HUDEP-2 (cell line): ENCODE measurements at regions not wholly inside any gene's neighbourhood (a gene's known extent, or its start where the extent isn't known, plus 50 kb on each side); places are given as distances from the start of the nearest gene placed in this dataset.
"Not testable (repeated sequence)": the region's sequence is repeated elsewhere in the genome, so short reads cannot be mapped to it uniquely, and the experiment has no call there.

ENCODE experiments used
- DNase-seq, 76 experiments: peaks; one replicate each; lab custom pipeline; 2025; ENCODE audit not compliant: unreplicated experiment in 76 of 76; lab: John Stamatoyannopoulos, UW

DNA sequence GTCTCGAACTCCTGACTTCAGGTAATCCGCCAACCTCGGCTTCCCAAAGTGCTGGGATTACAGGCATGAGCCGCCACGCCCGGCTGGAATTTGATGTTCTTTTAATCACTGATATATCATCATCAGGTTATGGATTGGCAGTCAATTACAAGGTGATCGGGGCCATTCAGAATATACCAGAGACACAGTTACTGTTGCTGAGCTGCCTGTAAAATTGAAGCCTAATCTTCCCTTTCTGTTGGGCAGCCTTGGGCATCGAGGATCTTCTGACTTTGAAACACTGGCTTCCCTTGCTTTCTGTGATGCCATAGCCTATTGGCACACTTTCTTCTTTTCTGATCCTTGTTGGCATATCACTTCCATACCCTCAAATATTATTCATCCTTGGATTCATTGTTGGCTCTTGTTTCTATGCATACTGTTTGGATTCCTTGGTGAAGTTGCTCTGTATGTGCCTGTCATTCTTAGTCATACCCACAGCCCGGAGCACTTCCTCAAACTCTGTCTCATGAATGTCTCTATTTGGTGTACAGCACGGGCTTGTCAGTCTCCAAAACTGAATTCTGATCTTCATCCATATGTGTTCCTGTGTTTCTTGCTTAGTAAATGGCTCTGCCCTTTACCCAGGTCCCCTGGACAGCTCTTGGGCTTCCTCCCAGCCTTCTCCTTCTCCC lies 85.6 kb upstream of the CRYM start:
- not testable (repeated sequence) for DNase-seq

GRCh38 chr16:21361612-21362227 lies 83.6 kb upstream of the CRYM start:
- not testable (repeated sequence) for DNase-seq

DNA sequence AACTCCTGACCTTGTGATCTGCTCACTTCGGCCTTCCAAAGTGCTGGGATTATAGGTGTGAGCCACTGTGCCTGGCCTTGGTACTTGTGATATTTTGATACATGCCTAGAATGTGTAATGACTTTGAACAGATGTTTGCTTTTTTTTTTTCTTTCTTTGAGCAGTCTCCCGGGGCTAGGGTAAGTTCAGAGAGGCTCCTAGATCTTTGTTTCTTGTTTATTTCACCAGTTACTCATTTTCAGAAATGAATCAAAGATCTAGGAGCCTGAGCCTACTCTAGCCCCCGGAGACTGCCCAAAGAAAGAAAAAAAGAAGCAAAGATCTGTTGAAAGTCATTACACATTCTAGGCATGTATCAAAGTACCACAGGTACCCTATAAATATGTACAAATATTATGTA lies 83.0 kb upstream of the CRYM start:
- DNase-seq: not testable (repeated sequence)

DNA sequence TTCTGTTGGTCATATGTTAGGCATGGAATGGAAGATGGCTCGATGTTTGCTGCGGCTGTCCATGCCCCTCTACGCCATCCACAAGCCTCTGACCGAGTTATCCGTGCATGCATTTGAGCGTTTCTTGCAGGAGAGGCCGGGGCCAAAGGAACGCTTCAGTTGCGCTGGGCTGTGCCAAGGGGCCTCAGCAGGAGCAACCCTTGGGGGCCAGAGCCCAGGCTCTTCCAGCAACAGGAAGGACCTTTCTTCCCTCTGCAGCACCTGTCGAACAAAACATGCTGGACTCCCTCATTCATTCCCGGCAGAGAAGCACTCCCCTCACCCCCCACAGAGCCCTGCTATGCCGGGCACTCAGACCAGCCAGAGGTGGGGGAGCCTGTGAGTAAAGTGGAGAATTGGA lies 81.4 kb upstream of the CRYM start:
- not testable (repeated sequence) for DNase-seq

- DNase-seq: not testable (repeated sequence)
Measured at GRCh38 chr16:21358261-21358795, 80.2 kb upstream of the CRYM start.

DNA sequence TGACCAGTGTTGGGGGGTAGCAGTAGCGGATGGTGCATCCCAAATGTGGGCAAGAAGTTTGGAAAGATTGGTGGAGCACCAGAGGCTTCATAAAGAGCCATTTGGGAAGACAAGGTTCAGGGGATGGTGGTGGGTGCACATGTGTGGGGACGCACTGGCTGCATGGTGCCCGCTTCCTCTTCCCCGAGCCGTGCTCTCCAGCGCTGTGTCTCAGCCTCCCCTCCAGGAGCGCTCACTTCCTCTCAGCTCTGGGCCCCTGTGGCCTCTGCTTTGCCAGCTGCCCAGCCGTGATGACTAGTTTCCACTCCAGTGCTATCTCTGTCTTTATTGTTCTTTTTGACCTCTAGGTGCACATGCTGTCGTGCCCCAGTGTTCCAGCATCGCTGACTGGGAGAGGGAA lies 78.2 kb upstream of the CRYM start:
- DNase-seq: not testable (repeated sequence)

DNA sequence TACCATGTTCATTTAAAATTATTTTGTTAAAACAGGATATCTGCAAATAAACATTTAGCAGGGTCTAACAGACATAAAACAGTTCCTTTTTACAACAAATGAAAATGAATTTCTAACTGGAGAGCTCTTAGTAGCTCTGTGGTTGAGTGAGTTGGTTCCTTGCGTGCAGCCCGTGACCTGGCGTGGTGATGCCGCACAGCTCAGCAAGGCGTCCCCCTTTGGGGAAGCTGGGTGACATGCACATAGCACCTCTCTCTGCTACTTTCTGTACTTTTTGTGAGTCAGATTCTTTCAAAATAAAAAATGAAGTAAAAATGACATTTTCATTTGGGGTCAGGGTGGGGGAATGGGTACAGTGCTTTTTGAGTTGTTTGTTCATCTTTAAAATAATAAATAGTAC lies 73.3 kb upstream of the CRYM start:
- not testable (repeated sequence) for DNase-seq

DNA sequence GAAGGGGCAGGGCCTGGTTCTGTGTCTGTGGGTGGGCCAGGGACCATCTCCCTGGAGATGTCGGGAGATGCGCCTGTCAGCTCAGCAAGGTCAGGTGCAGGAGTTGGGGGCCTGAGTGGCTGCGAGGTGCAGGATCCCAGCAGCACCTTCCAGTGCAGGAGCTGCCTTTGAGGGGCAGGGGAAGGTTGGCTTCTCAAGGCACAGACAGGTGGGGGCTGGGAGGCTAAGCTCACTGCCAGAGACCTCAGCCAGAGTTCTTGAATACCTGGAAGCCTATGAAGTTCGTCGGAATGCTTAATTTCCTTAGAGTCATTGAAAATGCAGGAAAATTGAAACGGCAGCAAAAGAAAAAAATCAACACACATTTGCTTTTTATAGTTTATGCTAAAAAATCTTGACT lies 72.8 kb upstream of the CRYM start:
- not testable (repeated sequence) for DNase-seq

- not testable (repeated sequence) for DNase-seq
Measured at GRCh38 chr16:21349336-21349735, 71.2 kb upstream of the CRYM start.

DNA sequence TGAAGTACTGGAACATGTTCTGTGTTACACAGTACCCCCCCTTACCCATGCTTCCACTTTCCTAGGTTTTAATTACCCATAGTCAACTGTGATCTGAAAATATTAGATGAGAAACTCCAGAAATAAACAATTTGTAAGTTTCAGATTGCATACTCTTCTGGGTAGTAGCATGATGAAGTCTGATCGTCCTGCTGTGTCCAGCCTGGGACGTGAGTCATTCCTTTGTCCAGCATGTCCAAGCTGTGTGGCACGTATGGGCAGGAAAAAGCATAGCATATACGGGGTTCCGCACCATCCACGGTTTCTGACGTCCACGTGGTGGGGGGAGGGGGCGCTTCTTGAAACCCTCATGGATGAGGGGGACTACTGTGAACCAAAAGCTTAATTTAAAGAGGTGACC lies 70.7 kb upstream of the CRYM start:
- DNase-seq: not testable (repeated sequence)

- not testable (repeated sequence) for DNase-seq
Measured at GRCh38 chr16:21347538-21347937, 69.4 kb upstream of the CRYM start.

DNA sequence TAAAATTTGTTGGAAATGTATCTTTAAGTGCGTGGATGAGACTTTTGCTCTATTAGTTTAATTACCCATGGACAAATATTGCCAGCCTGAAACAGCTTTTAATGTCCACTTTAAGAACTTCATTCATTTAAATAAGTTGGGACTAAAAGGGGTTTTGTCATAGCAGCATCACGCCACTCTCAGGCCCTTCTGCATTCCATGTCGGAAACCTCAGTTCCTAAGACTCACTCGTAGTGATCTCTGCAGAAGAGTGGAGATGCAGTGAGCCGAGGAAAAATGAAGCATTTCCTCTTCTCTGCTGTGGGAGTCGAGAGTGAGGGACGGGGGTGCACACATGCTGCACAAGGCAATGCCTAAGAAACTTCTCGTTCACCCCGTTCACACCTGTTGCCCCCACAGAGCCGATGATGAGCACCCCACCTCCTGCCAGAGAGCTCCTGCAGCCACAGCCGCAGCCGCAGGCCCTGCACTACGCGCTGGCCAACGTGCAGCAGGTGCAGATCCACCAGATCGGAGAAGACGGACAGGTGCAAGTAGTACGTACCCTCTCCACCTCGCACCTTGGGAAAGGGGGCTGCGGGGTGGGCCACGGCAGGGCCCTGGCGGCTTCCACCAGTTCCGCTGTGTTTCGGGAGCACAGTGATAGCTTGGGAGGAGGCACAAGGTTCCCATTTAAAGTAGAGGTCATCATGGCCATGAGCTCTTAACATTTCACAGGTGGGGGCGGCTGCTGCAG lies 68.8 kb upstream of the CRYM start:
- not testable (repeated sequence) for DNase-seq

DNA sequence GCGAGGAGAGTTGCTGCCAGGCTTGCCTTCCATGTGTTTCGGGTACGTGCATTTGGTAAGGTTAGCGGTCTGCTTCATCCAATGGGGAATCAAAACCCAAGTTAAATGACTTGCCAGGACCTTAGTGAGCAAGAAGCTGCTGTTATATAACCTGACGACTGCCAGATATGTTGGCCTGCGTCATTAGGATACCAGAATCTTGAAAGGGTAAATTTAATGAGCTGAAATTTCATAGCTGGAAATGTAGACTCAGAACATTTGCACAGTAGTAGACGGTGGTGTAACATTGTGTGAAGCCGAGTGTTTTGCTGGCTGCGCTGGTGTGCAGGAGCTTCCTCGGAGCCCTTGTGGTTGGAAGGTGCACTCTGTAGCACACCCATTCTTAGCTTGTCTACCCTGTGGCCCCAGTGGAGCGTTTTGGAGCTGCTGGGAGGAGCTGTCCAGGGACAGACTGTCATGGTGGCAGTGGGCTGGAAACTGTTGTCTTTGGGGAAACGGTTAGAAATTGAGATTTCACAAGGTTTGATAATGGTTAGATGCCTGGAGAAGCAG lies 66.3 kb upstream of the CRYM start:
- not testable (repeated sequence) for DNase-seq

DNA sequence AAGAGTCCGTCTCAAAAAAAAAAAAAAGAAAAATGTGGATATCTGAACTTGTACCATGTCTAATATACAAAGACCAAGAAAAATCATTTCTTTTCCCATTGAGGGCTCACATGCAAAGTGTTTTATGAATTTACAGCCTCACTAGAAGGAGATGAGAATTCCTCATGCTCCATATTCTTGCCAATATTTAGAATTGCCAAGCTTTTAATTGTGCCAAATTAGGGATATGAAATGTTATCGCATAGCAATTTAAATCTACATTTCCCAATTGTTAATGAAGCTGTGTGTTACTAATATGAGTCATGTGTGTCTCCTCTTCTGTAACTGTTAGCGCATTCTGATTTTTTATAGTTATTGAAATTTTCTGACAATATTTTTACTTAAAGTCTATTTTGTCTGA lies 63.0 kb upstream of the CRYM start:
- DNase-seq: no peak

DNA sequence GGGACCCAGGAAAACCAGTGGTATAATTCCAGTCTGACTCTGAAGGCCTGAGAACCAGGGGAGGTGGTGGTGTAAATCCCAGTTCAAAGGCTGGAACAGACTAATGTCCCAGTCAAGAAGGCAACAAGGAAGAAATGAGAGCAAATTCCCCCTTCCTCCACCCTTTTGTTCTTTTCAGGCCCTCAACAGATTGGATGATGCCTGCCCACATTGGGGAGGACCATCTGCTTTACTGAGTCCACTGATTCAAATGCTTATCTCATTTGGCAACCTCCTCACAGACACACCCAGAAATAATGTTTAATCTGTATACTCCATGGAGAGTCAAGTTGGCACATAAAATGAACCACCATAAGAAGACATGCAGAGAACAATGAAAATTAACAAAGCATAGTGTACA lies 61.9 kb upstream of the CRYM start:
- DNase-seq: peak in 33 of 76 experiments; percentile 1 to 60 (median 17)

DNA sequence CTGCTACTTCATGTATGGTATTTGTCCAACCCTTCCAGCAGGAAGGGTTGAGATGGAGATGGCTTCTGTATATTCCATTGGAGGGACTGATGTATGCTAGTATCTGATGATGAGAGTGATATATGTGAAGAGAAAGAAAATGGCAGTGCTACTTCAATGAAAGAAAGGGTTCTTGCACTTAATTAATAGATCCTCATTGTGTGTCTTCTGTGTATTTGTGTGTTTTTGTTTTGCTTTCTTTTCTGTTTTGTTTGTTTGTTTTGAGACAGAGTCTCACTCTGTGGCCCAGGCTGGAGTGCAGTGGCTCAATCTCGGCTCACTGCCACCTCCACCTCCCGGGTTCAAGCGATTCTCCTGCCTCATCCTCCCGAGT lies 61.2 kb upstream of the CRYM start:
- no peak for DNase-seq

DNA sequence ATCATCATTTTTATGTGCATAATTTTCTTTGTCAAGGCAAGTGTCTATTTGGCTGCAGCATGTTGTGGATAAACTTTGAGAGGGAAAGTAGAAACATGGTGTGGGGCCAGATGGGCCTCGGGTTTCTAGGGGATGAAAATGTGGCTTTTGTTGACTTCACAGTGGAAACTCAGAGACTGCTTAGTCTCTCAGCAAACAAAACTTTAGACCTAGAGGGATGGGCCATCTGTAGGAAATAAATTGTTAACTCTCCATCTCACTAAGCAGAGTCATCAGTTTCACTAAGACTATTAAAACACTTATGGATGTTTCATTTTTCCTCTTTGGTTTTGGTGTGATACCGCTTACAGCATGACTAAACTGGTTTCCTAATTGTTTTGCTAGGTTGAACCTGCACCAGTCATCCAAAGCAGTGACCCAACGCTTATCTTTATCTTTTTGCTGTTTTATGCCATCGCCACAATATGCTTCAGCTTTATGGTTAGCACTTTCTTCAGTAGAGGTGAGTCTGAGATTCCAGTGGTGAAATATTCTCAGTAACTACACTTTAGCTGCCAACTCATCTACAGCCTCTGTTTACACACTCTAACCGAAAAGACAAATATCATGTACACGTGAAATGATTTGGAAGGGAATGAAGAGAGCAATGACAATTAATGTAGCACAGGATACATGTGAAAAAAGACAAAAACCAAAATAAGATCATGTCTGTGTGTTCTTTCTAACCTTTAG lies 60.6 kb upstream of the CRYM start:
- DNase-seq: no peak

DNA sequence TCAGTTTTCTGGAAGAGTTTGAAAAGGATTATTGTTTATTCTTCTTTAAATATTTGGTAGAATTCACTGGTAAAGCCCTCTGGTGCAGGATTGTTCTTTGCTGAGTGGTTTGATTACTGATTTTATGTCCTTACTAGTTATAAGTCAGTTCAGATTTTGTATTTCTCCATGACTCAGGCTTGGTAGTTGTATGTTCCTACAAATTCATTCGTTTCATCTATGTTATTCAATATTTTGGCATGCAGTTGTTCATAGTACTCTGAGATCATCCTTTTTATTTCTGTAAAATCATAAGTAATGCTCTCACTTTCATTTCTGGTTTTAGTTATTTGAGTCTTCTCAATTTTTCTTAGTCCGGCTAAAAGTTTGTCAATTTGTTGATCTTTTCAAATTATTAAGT lies 58.1 kb upstream of the CRYM start:
- DNase-seq: no peak

DNA sequence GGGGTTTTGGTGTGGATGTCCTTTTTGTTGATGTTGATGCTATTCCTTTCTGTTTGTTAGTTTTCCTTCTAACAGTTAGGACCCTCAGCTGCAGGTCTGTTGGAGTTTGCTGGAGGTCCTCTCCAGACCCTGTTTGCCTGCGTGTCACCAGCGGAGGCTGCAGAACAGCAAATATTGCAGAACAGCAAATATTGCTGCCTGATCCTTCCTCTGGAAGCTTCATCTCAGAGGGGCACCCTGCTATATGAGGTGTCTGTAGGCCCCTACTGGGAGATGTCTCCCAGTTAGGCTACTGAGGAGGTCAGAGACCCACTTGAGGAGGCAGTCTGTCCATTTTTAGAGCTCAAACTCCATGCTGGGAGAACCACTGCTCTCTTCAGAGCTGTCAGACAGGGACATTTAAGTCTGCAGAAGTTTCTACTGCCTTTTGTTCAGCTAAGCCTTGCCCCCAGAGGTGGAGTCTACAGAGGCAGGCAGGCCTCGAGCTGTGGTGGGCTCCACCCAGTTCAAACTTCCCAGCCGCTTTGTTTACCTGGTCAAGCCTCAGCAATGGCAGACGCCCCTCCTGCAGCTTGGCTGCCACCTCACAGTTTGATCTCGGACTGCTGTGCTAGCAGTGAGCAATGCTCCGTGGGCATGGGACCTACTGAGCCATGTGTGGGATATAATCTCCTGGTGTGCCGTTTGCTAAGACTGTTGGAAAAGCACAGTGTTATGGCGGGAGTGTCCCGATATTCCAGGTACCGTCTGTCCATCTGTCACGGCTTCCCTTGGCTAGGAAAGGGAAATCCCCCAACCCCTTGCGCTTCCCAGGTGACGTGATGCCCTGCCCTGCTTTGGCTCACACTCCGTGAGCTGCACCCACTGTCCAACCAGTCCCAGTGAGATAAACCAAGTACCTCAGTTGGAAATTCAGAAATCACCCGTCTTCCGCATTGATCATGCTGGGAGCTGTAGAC lies 56.4 kb upstream of the CRYM start:
- DNase-seq: not testable (repeated sequence)
